ENCODE measurements at regions not wholly inside any gene's neighbourhood (a gene's known extent, or its start where the extent isn't known, plus 50 kb on each side); places are given as distances from the start of the nearest gene placed in this dataset.

DNA sequence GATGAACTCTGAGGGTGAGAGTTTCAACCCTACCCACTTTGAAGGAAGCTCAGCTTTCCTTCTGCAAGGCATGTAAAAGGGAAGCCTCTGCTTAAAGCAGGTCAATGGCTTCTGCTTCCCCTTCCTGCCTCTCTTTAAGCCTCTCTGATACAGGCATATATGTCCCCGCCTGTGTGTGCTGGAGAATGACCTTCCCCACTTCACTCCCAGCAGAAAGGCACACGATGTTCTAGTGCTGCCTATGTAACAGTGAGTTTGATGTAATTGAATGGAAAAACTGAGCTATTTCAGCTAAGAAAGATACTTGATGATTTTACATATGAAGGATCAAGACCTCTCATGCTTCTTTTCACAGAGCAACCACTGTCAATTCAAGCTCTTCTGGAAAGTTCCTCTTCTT, 632.2 kb downstream of the HACE1 start:
- DNase-seq (ENCODE audit: extremely low spot score in 2 of 2) = no peak
- no peaks in the 10 kb centered on the region for H3K4me1 ChIP-seq
- intact Hi-C loops (cut with DNase I) = no loop called here
- no peaks in the 10 kb centered on the region for H3K36me3 ChIP-seq
- TF ChIP-seq POLR2A (IDR thresholded peaks at IDR 0.05) (no peak), POLR2AphosphoS5 (IDR thresholded peaks at IDR 0.05; ENCODE audit: insufficient read depth in 1 of 2, low read depth in 1 of 2) (no peak)
- TF ChIP-seq, protein P1, sequence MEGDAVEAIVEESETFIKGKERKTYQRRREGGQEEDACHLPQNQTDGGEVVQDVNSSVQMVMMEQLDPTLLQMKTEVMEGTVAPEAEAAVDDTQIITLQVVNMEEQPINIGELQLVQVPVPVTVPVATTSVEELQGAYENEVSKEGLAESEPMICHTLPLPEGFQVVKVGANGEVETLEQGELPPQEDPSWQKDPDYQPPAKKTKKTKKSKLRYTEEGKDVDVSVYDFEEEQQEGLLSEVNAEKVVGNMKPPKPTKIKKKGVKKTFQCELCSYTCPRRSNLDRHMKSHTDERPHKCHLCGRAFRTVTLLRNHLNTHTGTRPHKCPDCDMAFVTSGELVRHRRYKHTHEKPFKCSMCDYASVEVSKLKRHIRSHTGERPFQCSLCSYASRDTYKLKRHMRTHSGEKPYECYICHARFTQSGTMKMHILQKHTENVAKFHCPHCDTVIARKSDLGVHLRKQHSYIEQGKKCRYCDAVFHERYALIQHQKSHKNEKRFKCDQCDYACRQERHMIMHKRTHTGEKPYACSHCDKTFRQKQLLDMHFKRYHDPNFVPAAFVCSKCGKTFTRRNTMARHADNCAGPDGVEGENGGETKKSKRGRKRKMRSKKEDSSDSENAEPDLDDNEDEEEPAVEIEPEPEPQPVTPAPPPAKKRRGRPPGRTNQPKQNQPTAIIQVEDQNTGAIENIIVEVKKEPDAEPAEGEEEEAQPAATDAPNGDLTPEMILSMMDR (IDR thresholded peaks at IDR 0.05) = no peak
- H3K27ac ChIP-seq = no peak overlapping the region
- H3K9me3 ChIP-seq = no peaks in the 10 kb centered on the region
- no peak overlapping the region for H3K4me3 ChIP-seq
- no peaks in the 10 kb centered on the region for H3K27me3 ChIP-seq

DNA sequence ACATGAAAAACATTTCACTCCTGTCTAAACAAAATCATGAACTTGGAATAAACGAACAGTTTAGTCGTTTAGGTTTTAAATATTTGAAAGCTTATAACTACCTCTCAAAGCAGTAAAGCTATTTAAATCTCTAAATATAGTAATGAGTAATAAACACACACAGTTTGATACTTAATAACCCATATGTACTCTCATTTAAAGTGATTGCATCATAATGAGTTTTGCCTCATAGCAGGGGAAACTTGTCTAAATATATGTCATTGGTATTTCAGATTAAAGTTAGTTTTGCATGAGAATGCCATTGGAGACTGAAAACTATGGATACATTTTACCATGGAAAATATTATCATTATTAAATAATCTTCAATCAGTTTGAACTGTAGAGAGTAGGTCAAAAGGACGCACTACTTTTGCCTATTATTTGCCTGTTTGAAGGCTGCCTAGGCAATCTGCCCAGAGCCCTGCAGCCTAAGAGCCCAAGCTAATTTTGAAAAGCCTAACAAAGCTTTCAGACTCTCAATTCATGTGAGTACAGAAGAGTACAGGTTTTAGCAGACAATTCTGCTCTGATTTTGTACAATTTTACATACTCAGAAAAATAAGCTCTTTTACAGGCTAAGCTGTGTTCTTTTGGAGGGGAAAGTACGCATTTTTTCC, 632.8 kb downstream of the HACE1 start:
- H3K9me3 ChIP-seq = no peaks in the 10 kb centered on the region
- H3K4me1 ChIP-seq = no peaks in the 10 kb centered on the region
- H3K27me3 ChIP-seq = no peaks in the 10 kb centered on the region
- TF ChIP-seq, protein P1 (IDR thresholded peaks at IDR 0.05) = no peak
- TF ChIP-seq POLR2A (IDR thresholded peaks at IDR 0.05) (no peak), POLR2AphosphoS5 (IDR thresholded peaks at IDR 0.05; ENCODE audit: insufficient read depth in 1 of 2, low read depth in 1 of 2) (no peak)
- no peak overlapping the region for H3K27ac ChIP-seq
- DNase-seq (ENCODE audit: extremely low spot score in 2 of 2) = no peak
- no peak overlapping the region for H3K4me3 ChIP-seq
- H3K36me3 ChIP-seq = no peaks in the 10 kb centered on the region
- intact Hi-C loops (cut with DNase I) = no loop called here

DNA sequence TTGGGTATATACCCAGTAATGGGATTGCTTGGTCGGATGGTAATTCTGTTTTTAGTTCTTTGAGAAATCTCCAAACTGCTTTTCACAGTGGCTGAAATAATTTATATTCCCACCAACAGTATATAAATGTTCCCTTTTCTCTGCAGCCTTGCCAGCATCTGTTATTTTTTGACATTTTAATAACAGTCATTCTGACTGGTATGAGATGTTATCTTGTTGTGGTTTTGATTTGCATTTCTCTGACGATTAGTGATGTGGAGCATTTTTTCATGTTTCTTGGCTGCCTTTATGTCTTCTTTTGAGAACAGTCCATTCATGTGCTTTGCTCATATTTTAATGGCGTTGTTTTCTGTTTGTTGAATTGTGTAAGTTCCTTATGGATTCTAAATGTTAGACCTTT, 641.6 kb downstream of the HACE1 start:
- TF ChIP-seq, protein P1 (IDR thresholded peaks at IDR 0.05) = no peak
- TF ChIP-seq POLR2A (IDR thresholded peaks at IDR 0.05) (no peak), POLR2AphosphoS5 (IDR thresholded peaks at IDR 0.05; ENCODE audit: insufficient read depth in 1 of 2, low read depth in 1 of 2) (no peak)
- DNase-seq (ENCODE audit: extremely low spot score in 2 of 2) = no peak
- H3K4me3 ChIP-seq = no peak overlapping the region
- no peaks in the 10 kb centered on the region for H3K9me3 ChIP-seq
- no peaks in the 10 kb centered on the region for H3K27me3 ChIP-seq
- no peaks in the 10 kb centered on the region for H3K4me1 ChIP-seq
- H3K36me3 ChIP-seq = no peaks in the 10 kb centered on the region
- no peak overlapping the region for H3K27ac ChIP-seq
- intact Hi-C loops (cut with DNase I) = no loop called here

DNA sequence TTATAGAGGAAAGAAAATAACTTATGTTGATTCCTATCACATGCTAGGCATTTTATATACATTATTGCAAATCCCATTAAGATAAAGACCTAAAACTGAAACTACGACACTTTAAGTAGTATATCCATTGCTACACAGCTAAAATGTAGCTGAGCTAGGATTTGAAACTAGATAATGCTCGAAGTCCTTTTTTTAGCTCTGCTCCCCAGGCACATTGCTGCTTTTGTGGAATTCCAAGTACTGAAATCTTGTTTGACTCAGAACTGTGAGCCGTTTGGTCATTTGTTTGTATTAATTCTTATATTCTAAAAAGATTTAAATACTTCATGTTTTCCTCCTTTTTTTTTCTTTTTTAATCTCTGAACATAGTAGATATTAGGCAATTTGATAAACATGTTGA, 644.8 kb downstream of the HACE1 start:
- DNase-seq (ENCODE audit: extremely low spot score in 2 of 2) = no peak
- Histone ChIP-seq H3K9me3 (no peaks in the 10 kb centered on the region), H3K27ac (no peak overlapping the region), H3K4me3 (no peak overlapping the region), H3K4me1 (no peaks in the 10 kb centered on the region), H3K36me3 (no peaks in the 10 kb centered on the region), H3K27me3 (no peaks in the 10 kb centered on the region)
- intact Hi-C loops (cut with DNase I) = no loop called here
- TF ChIP-seq, protein P1 (IDR thresholded peaks at IDR 0.05) = no peak
- TF ChIP-seq POLR2AphosphoS5 (IDR thresholded peaks at IDR 0.05; ENCODE audit: insufficient read depth in 1 of 2, low read depth in 1 of 2) (no peak), POLR2A (IDR thresholded peaks at IDR 0.05) (no peak)

DNA sequence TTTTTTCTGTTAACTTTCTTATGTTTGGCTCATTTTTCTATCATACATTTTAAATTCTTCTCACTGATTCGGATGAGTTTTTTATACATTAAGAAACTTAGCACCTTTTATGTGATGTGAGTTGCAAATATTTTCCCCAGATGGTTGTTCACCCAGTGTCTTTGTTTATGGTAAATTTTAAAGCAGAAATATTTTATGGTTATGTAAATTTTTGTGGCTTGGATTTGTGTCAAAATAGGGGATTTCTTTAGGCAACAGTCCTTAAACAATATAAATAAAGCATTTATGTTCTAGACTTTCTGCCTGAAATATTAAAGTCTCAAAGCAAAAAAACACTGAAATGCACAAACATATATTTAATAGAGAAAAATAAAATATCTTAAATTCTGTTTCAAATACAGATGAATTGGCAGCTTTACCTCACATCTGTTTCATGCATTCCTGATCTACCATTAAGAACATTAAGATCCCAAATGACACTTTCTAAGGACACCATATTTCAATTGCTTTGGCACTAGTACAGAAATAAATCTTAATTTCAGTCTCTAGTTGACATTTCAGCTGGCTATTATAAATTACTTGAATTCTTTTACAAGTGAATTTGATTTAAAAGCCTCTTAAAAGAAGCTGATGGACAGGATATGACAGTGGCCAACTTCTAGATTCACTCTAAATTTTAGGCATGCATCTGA, 646.6 kb downstream of the HACE1 start:
- H3K27ac ChIP-seq = no peak overlapping the region
- no peaks in the 10 kb centered on the region for H3K36me3 ChIP-seq
- intact Hi-C loops (cut with DNase I) = no loop called here
- H3K27me3 ChIP-seq = no peaks in the 10 kb centered on the region
- DNase-seq (ENCODE audit: extremely low spot score in 2 of 2) = no peak
- TF ChIP-seq, protein P1 (IDR thresholded peaks at IDR 0.05) = no peak
- no peak for TF ChIP-seq POLR2AphosphoS5 (IDR thresholded peaks at IDR 0.05; ENCODE audit: insufficient read depth in 1 of 2, low read depth in 1 of 2)
- no peak for TF ChIP-seq POLR2A (IDR thresholded peaks at IDR 0.05)
- H3K4me3 ChIP-seq = no peak overlapping the region
- H3K4me1 ChIP-seq = no peaks in the 10 kb centered on the region
- H3K9me3 ChIP-seq = no peaks in the 10 kb centered on the region
